K562 (cell line): ENCODE measurements at regions not wholly inside any gene's neighbourhood (a gene's known extent, or its start where the extent isn't known, plus 50 kb on each side); places are given as distances from the start of the nearest gene placed in this dataset.

Experiments
- CREB3 ChIP-seq: fragments of 450-650 bp; conservative IDR thresholded peaks from 2 replicates; pipeline ENCODE4 v1.6.1; 2016; ENCODE audit warnings: missing genetic modification characterization, low read depth, mild to moderate bottlenecking, missing compliant biosample characterization, moderate library complexity
- HDAC2 ChIP-seq: fragments of 450-650 bp; IDR thresholded peaks from 2 replicates; pipeline ENCODE4 v1.6.1; 2016; ENCODE audit warnings: mild to moderate bottlenecking
- POLR3A ChIP-seq: IDR thresholded peaks from 2 replicates; pipeline ENCODE4 v1.6.1; 2011; ENCODE audit warnings: borderline replicate concordance, mild to moderate bottlenecking, moderate library complexity; ENCODE audit not compliant: insufficient read length, insufficient read depth; ENCODE audit errors: extremely low read depth

GRCh38 chr12:46680506-46680905 is 145.3 kb downstream of the SLC38A4 start:
- TF ChIP-seq POLR3A (no peak), CREB3 (tag) (no peak), HDAC2 (no peak)
